ENCODE measurements at regions not wholly inside any gene's neighbourhood (a gene's known extent, or its start where the extent isn't known, plus 50 kb on each side); places are given as distances from the start of the nearest gene placed in this dataset.

GRCh38 chr11:82229341-82229740, 504.3 kb downstream of the FAM181B start:
- no peak overlapping the region for H2AFZ ChIP-seq (ENCODE audit: low read length)
- H3K4me2 ChIP-seq (ENCODE audit: low read length), result no peak overlapping the region
- no peaks in the 10 kb centered on the region for H4K20me1 ChIP-seq (ENCODE audit: insufficient read depth, low read length)
- no peak overlapping the region for H3K9ac ChIP-seq (ENCODE audit: low read length)
- no peaks in the 10 kb centered on the region for H3K27me3 ChIP-seq (ENCODE audit: insufficient read depth, low read length)
- H3K4me3 ChIP-seq (ENCODE audit: low read depth, low read length, poor library complexity, severe bottlenecking), result no peak overlapping the region
- no peaks in the 10 kb centered on the region for H3K9me3 ChIP-seq (ENCODE audit: low read length)
- H3F3A ChIP-seq (ENCODE audit: insufficient read depth, low read length), result no peaks in the 10 kb centered on the region
- H3K36me3 ChIP-seq (ENCODE audit: insufficient read depth, low read length), result no peaks in the 10 kb centered on the region
- H3K9me2 ChIP-seq (ENCODE audit: low read depth, low read length), result no peaks in the 10 kb centered on the region
- no peak for TF ChIP-seq EZH2 (IDR thresholded peaks at IDR 0.05; ENCODE audit: borderline replicate concordance, low read length)
- TF ChIP-seq, protein P1, sequence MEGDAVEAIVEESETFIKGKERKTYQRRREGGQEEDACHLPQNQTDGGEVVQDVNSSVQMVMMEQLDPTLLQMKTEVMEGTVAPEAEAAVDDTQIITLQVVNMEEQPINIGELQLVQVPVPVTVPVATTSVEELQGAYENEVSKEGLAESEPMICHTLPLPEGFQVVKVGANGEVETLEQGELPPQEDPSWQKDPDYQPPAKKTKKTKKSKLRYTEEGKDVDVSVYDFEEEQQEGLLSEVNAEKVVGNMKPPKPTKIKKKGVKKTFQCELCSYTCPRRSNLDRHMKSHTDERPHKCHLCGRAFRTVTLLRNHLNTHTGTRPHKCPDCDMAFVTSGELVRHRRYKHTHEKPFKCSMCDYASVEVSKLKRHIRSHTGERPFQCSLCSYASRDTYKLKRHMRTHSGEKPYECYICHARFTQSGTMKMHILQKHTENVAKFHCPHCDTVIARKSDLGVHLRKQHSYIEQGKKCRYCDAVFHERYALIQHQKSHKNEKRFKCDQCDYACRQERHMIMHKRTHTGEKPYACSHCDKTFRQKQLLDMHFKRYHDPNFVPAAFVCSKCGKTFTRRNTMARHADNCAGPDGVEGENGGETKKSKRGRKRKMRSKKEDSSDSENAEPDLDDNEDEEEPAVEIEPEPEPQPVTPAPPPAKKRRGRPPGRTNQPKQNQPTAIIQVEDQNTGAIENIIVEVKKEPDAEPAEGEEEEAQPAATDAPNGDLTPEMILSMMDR (IDR thresholded peaks at IDR 0.05; ENCODE audit: low read length), result peak; percentile 48
- H3K27ac ChIP-seq (ENCODE audit: low read depth, low read length, poor library complexity, severe bottlenecking), result no peak overlapping the region
- no peaks in the 10 kb centered on the region for H3K4me1 ChIP-seq (ENCODE audit: insufficient read depth, low read length, severe bottlenecking)
- no peaks in the 10 kb centered on the region for H3K79me2 ChIP-seq (ENCODE audit: insufficient read depth, low read length)

DNA sequence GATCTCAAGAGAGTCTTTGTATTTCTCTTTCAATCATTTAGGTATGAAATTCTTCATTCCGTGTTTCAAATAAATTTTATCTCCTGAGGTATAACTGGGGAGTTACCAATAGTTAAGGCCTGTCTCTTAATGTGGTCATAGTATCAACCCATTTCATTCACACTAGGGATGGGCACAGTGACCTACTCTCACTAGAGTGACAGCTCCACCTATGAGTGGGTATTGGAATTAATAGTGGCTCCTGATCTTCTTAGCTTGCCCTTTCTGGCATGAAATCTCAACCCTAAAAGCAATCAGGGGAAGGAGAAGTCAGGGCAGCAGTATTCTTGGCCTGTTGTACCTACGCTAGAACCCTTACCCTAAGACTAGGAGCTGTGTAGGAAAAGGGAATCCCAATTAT, 507.7 kb downstream of the FAM181B start:
- no peak overlapping the region for H3K4me2 ChIP-seq (ENCODE audit: low read length)
- H3K9ac ChIP-seq (ENCODE audit: low read length), result no peak overlapping the region
- no peaks in the 10 kb centered on the region for H3K27me3 ChIP-seq (ENCODE audit: insufficient read depth, low read length)
- no peak overlapping the region for H3K4me3 ChIP-seq (ENCODE audit: low read depth, low read length, poor library complexity, severe bottlenecking)
- no peaks in the 10 kb centered on the region for H3F3A ChIP-seq (ENCODE audit: insufficient read depth, low read length)
- H2AFZ ChIP-seq (ENCODE audit: low read length), result no peak overlapping the region
- no peaks in the 10 kb centered on the region for H3K9me2 ChIP-seq (ENCODE audit: low read depth, low read length)
- H3K27ac ChIP-seq (ENCODE audit: low read depth, low read length, poor library complexity, severe bottlenecking), result no peak overlapping the region
- no peaks in the 10 kb centered on the region for H4K20me1 ChIP-seq (ENCODE audit: insufficient read depth, low read length)
- no peaks in the 10 kb centered on the region for H3K4me1 ChIP-seq (ENCODE audit: insufficient read depth, low read length, severe bottlenecking)
- H3K36me3 ChIP-seq (ENCODE audit: insufficient read depth, low read length), result no peaks in the 10 kb centered on the region
- H3K9me3 ChIP-seq (ENCODE audit: low read length), result no peaks in the 10 kb centered on the region
- no peak for TF ChIP-seq EZH2 (IDR thresholded peaks at IDR 0.05; ENCODE audit: borderline replicate concordance, low read length)
- H3K79me2 ChIP-seq (ENCODE audit: insufficient read depth, low read length), result no peaks in the 10 kb centered on the region

GRCh38 chr11:82225502-82225901, 508.2 kb downstream of the FAM181B start:
- H3K4me1 ChIP-seq (ENCODE audit: insufficient read depth, low read length, severe bottlenecking), result no peaks in the 10 kb centered on the region
- no peaks in the 10 kb centered on the region for H3K27me3 ChIP-seq (ENCODE audit: insufficient read depth, low read length)
- H3K9ac ChIP-seq (ENCODE audit: low read length), result no peak overlapping the region
- H3K9me3 ChIP-seq (ENCODE audit: low read length), result no peaks in the 10 kb centered on the region
- no peak overlapping the region for H3K4me2 ChIP-seq (ENCODE audit: low read length)
- H4K20me1 ChIP-seq (ENCODE audit: insufficient read depth, low read length), result no peaks in the 10 kb centered on the region
- no peak overlapping the region for H3K27ac ChIP-seq (ENCODE audit: low read depth, low read length, poor library complexity, severe bottlenecking)
- no peaks in the 10 kb centered on the region for H3K36me3 ChIP-seq (ENCODE audit: insufficient read depth, low read length)
- no peaks in the 10 kb centered on the region for H3K79me2 ChIP-seq (ENCODE audit: insufficient read depth, low read length)
- no peaks in the 10 kb centered on the region for H3K9me2 ChIP-seq (ENCODE audit: low read depth, low read length)
- TF ChIP-seq EZH2 (IDR thresholded peaks at IDR 0.05; ENCODE audit: borderline replicate concordance, low read length), result no peak
- TF ChIP-seq, protein P1 (IDR thresholded peaks at IDR 0.05; ENCODE audit: low read length), result no peak
- H3F3A ChIP-seq (ENCODE audit: insufficient read depth, low read length), result no peaks in the 10 kb centered on the region
- no peak overlapping the region for H3K4me3 ChIP-seq (ENCODE audit: low read depth, low read length, poor library complexity, severe bottlenecking)
- no peak overlapping the region for H2AFZ ChIP-seq (ENCODE audit: low read length)

- no peak overlapping the region for H3K9ac ChIP-seq (ENCODE audit: low read length)
These were observed 516.6 kb downstream of the FAM181B start for GRCh38 chr11:82216927-82217570.

More at GRCh38 chr11:82216927-82217570, 516.6 kb downstream of the FAM181B start:
- Histone ChIP-seq H3K4me1 (ENCODE audit: insufficient read depth, low read length, severe bottlenecking) (no peaks in the 10 kb centered on the region), H3K79me2 (ENCODE audit: insufficient read depth, low read length) (no peaks in the 10 kb centered on the region), H2AFZ (ENCODE audit: low read length) (no peak overlapping the region), H4K20me1 (ENCODE audit: insufficient read depth, low read length) (no peaks in the 10 kb centered on the region), H3K9me2 (ENCODE audit: low read depth, low read length) (no peaks in the 10 kb centered on the region), H3K36me3 (ENCODE audit: insufficient read depth, low read length) (no peaks in the 10 kb centered on the region), H3K27me3 (ENCODE audit: insufficient read depth, low read length) (no peaks in the 10 kb centered on the region), H3K27ac (ENCODE audit: low read depth, low read length, poor library complexity, severe bottlenecking) (no peak overlapping the region), H3K4me3 (ENCODE audit: low read depth, low read length, poor library complexity, severe bottlenecking) (no peak overlapping the region), H3F3A (ENCODE audit: insufficient read depth, low read length) (no peaks in the 10 kb centered on the region), H3K4me2 (ENCODE audit: low read length) (no peak overlapping the region), H3K9me3 (ENCODE audit: low read length) (no peaks in the 10 kb centered on the region)
- TF ChIP-seq EZH2 (IDR thresholded peaks at IDR 0.05; ENCODE audit: borderline replicate concordance, low read length), result no peak
- TF ChIP-seq, protein P1 (IDR thresholded peaks at IDR 0.05; ENCODE audit: low read length), result no peak

Data from OCI-LY1 (cell line).